Caco-2 (cell line): ENCODE measurements at regions not wholly inside any gene's neighbourhood (a gene's known extent, or its start where the extent isn't known, plus 50 kb on each side); places are given as distances from the start of the nearest gene placed in this dataset.

Experiments
- BruUV-seq: library from RNA; stranded (reverse); fragments of 400-500 nt; replicated peaks from 2 replicates; lab custom pipeline; 2021; lab: Mats Ljungman, UMichigan
- CTCF ChIA-PET: fragments of 300-600 bp; sonication (Branson Sonifier 250); formaldehyde crosslinking; loops from one replicate; lab custom pipeline; 2022; ENCODE audit warnings: antibody characterized with exemption; lab: Charles Lee
- POLR2A ChIA-PET: fragments of 300-600 bp; sonication (Branson Sonifier 250); formaldehyde crosslinking; loops from one replicate; lab custom pipeline; 2022; ENCODE audit warnings: antibody characterized with exemption; lab: Charles Lee
- DNase-seq, 2 experiments: peaks; one replicate each; pipeline versions ENCODE4 v3.0.0 to v3.0.0-alpha.2; 2020 to 2022
- H3K27me3 ChIP-seq: replicated peaks from 2 replicates; pipeline ENCODE4 v1.6.0; 2011; ENCODE audit warnings: low read length; ENCODE audit not compliant: control insufficient read depth, insufficient read depth
- H3K36me3 ChIP-seq: 2 replicates; pipeline ENCODE4 v1.5.1; 2011; ENCODE audit warnings: low read length; ENCODE audit not compliant: control insufficient read depth, insufficient read depth
- H3K4me1 ChIP-seq: fragments of 250-450 bp; sonication (Bioruptor Pico); 2 replicates; pipeline ENCODE4 v1.5.1; 2020; ENCODE audit warnings: mild to moderate bottlenecking
- H3K4me3 ChIP-seq: 2 replicates; pipeline ENCODE4 v1.5.1; 2011; ENCODE audit warnings: low read depth, mild to moderate bottlenecking, control low read depth, low read length
- H3K9me3 ChIP-seq: fragments of 250-450 bp; sonication (Bioruptor Pico); 2 replicates; pipeline ENCODE4 v1.5.1; 2020; ENCODE audit warnings: mild to moderate bottlenecking, moderate library complexity
- H3K27ac Mint-ChIP-seq: one replicate; pipeline ENCODE4 v1.8.0; 2022; ENCODE audit warnings: mixed read lengths; ENCODE audit not compliant: unreplicated experiment
- H3K27me3 Mint-ChIP-seq: one replicate; pipeline ENCODE4 v1.8.0; 2022; ENCODE audit warnings: mixed read lengths; ENCODE audit not compliant: insufficient read depth, unreplicated experiment
- H3K36me3 Mint-ChIP-seq: one replicate; pipeline ENCODE4 v1.8.0; 2022; ENCODE audit warnings: mild to moderate bottlenecking, mixed read lengths; ENCODE audit not compliant: insufficient read depth, unreplicated experiment
- H3K4me1 Mint-ChIP-seq: one replicate; pipeline ENCODE4 v1.8.0; 2022; ENCODE audit warnings: low read depth, mixed read lengths; ENCODE audit not compliant: unreplicated experiment
- H3K4me3 Mint-ChIP-seq: one replicate; pipeline ENCODE4 v1.8.0; 2022; ENCODE audit warnings: mild to moderate bottlenecking, moderate library complexity, mixed read lengths; ENCODE audit not compliant: unreplicated experiment
- H3K9me3 Mint-ChIP-seq: one replicate; pipeline ENCODE4 v1.8.0; 2022; ENCODE audit warnings: mixed read lengths; ENCODE audit not compliant: unreplicated experiment
- intact Hi-C: fragments of 100-400 bp; cut with micrococcal nuclease; formaldehyde crosslinking; loops from one replicate; pipeline ENCODE4 v1.10.0; 2022; ENCODE audit not compliant: unreplicated experiment
- TF ChIP-seq, protein P1 (sequence below), 2 experiments: fragments of 200-600 bp in 1 of 2; IDR thresholded peaks; 1 replicate in 1 of 2; 2 replicates in 1 of 2; pipeline versions ENCODE4 v1.5.1 to v1.8.0; 2011 to 2022; ENCODE audit warnings: antibody characterized with exemption in 1 of 2, control low read depth in 1 of 2, inconsistent platforms in 1 of 2, low read depth in 1 of 2, low read length in 1 of 2, mild to moderate bottlenecking in 1 of 2, moderate library complexity in 1 of 2; ENCODE audit not compliant: insufficient read depth in 1 of 2, severe bottlenecking in 1 of 2, unreplicated experiment in 1 of 2

DNA sequence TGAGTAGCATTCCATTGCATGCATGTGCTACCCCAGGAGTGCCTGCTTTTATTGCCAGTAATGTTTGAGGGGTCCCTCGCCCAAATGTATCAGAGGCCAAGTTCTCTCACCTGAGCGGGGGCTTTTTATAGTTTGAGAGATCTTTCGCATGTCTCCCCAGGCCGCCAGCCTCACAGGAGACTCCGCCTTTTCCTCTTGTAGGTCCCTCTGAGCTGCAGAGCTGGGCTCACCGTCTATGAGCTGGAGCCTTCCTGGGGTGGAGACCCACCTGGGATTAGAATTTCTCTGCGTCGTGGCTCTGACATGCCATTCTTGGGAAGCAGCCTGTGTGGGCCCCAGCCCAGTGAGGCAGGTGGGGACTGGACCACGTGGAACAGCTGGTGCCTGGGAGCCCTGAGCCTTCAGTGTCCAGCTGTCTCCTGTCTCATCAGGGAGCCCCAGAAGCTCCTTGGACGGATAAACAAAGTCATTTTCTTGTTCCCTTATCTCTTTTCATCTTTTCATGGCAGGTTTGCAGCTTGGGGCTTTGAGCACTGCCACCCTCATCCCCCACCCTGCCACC lies 261.7 kb upstream of the CRY1 start:
- no peaks in the 10 kb centered on the region for H3K36me3 ChIP-seq
- H3K27me3 Mint-ChIP-seq = peaks cover 3% of the 10 kb centered on the region
- ChIA-PET CTCF (no interaction called here), POLR2A (no interaction called here)
- TF ChIP-seq, protein P1, sequence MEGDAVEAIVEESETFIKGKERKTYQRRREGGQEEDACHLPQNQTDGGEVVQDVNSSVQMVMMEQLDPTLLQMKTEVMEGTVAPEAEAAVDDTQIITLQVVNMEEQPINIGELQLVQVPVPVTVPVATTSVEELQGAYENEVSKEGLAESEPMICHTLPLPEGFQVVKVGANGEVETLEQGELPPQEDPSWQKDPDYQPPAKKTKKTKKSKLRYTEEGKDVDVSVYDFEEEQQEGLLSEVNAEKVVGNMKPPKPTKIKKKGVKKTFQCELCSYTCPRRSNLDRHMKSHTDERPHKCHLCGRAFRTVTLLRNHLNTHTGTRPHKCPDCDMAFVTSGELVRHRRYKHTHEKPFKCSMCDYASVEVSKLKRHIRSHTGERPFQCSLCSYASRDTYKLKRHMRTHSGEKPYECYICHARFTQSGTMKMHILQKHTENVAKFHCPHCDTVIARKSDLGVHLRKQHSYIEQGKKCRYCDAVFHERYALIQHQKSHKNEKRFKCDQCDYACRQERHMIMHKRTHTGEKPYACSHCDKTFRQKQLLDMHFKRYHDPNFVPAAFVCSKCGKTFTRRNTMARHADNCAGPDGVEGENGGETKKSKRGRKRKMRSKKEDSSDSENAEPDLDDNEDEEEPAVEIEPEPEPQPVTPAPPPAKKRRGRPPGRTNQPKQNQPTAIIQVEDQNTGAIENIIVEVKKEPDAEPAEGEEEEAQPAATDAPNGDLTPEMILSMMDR (IDR thresholded peaks at IDR 0.05; ENCODE audit: insufficient read depth in 1 of 2, low read depth in 1 of 2, low read length in 1 of 2, severe bottlenecking in 1 of 2, unreplicated experiment in 1 of 2) = no peak
- no TSS peak for BruUV-seq
- no peak overlapping the region for H3K4me3 ChIP-seq
- H3K9me3 ChIP-seq = no peaks in the 10 kb centered on the region
- DNase-seq = no peak
- no peaks in the 10 kb centered on the region for H3K4me1 Mint-ChIP-seq
- no peaks in the 10 kb centered on the region for H3K36me3 Mint-ChIP-seq
- no peak overlapping the region for H3K4me3 Mint-ChIP-seq
- H3K9me3 Mint-ChIP-seq = peaks cover 10% of the 10 kb centered on the region
- intact Hi-C loops = no loop called here
- H3K27ac Mint-ChIP-seq = no peak overlapping the region
- no peaks in the 10 kb centered on the region for H3K4me1 ChIP-seq
- no peaks in the 10 kb centered on the region for H3K27me3 ChIP-seq

DNA sequence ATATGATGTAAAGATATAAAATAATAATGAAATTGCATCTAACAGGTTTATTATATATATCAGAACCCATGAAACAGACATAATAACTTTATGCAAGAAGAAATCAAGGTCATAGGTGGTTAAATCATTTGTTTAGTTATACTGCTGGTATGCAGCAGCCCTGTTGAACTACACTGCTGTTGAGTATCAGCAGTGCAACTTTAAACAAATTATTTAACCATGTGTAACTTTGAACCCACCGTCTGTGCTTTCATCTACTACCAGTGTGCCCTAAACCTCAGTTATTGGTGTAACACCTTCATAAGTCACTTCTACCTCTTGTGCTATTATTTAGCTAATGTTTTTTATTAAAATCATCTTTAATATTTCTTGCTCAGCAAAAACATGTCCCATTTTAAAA lies 262.3 kb upstream of the CRY1 start:
- no peak overlapping the region for H3K27ac Mint-ChIP-seq
- POLR2A ChIA-PET = no interaction called here
- no peaks in the 10 kb centered on the region for H3K4me1 ChIP-seq

DNA sequence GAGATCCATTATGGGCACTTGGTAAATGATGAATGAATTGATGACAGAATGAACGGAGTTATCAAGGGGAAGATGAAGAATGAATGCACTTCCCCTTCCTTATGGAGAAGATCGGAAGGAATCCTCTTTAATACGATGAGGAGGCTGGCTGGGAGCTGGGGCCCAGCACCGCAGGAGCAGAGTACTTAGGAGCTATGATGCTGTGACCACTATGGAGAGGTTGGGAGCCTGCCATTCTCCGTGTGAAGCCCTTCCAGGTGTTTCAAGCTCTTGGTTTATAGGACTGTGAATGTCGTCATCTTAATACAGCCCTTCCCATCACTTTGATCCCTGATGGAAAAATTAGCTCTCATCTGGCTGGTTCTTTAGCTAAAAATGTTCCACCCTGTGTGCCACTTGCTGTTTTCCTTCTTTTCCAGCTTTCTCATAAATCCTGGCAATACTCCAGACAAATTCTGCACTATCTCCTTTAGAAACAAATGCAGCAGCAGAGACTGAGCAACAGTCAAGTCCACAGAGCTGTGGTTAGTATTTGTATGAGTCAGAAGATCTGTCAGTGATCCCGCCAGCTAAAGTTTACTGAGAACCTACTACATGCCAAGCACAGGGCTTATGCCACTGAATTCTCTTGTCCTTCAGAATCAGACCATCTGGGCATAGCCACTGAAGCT lies 263.1 kb upstream of the CRY1 start:
- POLR2A ChIA-PET = no interaction called here

More for the DNA sequence above, 262.3 kb upstream of the CRY1 start:
- CTCF ChIA-PET = no interaction called here
- intact Hi-C loops = no loop called here
- TF ChIP-seq, protein P1 (IDR thresholded peaks at IDR 0.05; ENCODE audit: insufficient read depth in 1 of 2, low read depth in 1 of 2, low read length in 1 of 2, severe bottlenecking in 1 of 2, unreplicated experiment in 1 of 2) = no peak
- Mint-ChIP-seq H3K4me3 (no peak overlapping the region), H3K4me1 (no peaks in the 10 kb centered on the region), H3K27me3 (peaks cover 4% of the 10 kb centered on the region), H3K9me3 (peaks cover 10% of the 10 kb centered on the region), H3K36me3 (no peaks in the 10 kb centered on the region)
- DNase-seq = no peak
- Histone ChIP-seq H3K9me3 (no peaks in the 10 kb centered on the region), H3K27me3 (no peaks in the 10 kb centered on the region), H3K36me3 (no peaks in the 10 kb centered on the region), H3K4me3 (no peak overlapping the region)
- BruUV-seq = no TSS peak

More for the DNA sequence above, 263.1 kb upstream of the CRY1 start:
- H3K27me3 Mint-ChIP-seq = peaks cover 4% of the 10 kb centered on the region
- H3K4me3 ChIP-seq = no peak overlapping the region
- no peaks in the 10 kb centered on the region for H3K36me3 Mint-ChIP-seq
- H3K4me1 Mint-ChIP-seq = no peaks in the 10 kb centered on the region
- CTCF ChIA-PET = no interaction called here
- DNase-seq = no peak
- no peaks in the 10 kb centered on the region for H3K27me3 ChIP-seq
- peaks cover 10% of the 10 kb centered on the region for H3K9me3 Mint-ChIP-seq
- intact Hi-C loops = no loop called here
- H3K36me3 ChIP-seq = no peaks in the 10 kb centered on the region
- no peak overlapping the region for H3K27ac Mint-ChIP-seq
- no peak overlapping the region for H3K4me3 Mint-ChIP-seq
- TF ChIP-seq, protein P1 (IDR thresholded peaks at IDR 0.05; ENCODE audit: insufficient read depth in 1 of 2, low read depth in 1 of 2, low read length in 1 of 2, severe bottlenecking in 1 of 2, unreplicated experiment in 1 of 2) = no peak
- no TSS peak for BruUV-seq
- no peaks in the 10 kb centered on the region for H3K4me1 ChIP-seq
- no peaks in the 10 kb centered on the region for H3K9me3 ChIP-seq
